ENCODE measurements at regions not wholly inside any gene's neighbourhood (a gene's known extent, or its start where the extent isn't known, plus 50 kb on each side); places are given as distances from the start of the nearest gene placed in this dataset.

DNA sequence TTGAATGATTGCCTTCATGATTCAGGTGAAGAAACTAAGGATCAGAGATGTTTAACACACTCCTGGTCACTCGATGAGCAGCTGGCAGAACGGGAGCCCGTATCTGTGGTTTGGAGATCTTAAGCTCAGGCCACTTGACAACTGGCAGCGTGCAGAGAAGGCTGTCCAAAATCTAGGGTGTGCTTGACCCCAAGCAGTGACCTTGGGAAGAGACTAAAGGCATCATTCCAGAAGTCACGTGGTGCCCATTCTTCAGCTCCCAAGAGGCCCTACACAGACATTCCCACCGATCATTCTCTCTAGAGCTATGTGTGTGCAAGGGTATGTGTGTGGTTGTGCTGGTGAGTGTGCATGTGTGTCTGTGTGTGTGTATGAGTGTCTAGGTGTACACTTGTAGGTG lies 493.8 kb downstream of the TCERG1L start:
- Histone ChIP-seq H3K79me2 (ENCODE audit: insufficient read depth, low read length) (no peaks in the 10 kb centered on the region), H3K27ac (ENCODE audit: low read depth, low read length, poor library complexity, severe bottlenecking) (no peak overlapping the region), H3K9me2 (ENCODE audit: low read depth, low read length) (no peaks in the 10 kb centered on the region), H4K20me1 (ENCODE audit: insufficient read depth, low read length) (no peaks in the 10 kb centered on the region), H3K9me3 (ENCODE audit: low read length) (no peaks in the 10 kb centered on the region), H3K4me2 (ENCODE audit: low read length) (no peak overlapping the region), H3K9ac (ENCODE audit: low read length) (no peak overlapping the region), H3K36me3 (ENCODE audit: insufficient read depth, low read length) (no peaks in the 10 kb centered on the region), H3F3A (ENCODE audit: insufficient read depth, low read length) (no peaks in the 10 kb centered on the region), H2AFZ (ENCODE audit: low read length) (no peak overlapping the region), H3K27me3 (ENCODE audit: insufficient read depth, low read length) (no peaks in the 10 kb centered on the region), H3K4me3 (ENCODE audit: low read depth, low read length, poor library complexity, severe bottlenecking) (no peak overlapping the region), H3K4me1 (ENCODE audit: insufficient read depth, low read length, severe bottlenecking) (no peaks in the 10 kb centered on the region)
- TF ChIP-seq, protein P1, sequence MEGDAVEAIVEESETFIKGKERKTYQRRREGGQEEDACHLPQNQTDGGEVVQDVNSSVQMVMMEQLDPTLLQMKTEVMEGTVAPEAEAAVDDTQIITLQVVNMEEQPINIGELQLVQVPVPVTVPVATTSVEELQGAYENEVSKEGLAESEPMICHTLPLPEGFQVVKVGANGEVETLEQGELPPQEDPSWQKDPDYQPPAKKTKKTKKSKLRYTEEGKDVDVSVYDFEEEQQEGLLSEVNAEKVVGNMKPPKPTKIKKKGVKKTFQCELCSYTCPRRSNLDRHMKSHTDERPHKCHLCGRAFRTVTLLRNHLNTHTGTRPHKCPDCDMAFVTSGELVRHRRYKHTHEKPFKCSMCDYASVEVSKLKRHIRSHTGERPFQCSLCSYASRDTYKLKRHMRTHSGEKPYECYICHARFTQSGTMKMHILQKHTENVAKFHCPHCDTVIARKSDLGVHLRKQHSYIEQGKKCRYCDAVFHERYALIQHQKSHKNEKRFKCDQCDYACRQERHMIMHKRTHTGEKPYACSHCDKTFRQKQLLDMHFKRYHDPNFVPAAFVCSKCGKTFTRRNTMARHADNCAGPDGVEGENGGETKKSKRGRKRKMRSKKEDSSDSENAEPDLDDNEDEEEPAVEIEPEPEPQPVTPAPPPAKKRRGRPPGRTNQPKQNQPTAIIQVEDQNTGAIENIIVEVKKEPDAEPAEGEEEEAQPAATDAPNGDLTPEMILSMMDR (IDR thresholded peaks at IDR 0.05; ENCODE audit: low read length), result no peak
- no peak for TF ChIP-seq EZH2 (IDR thresholded peaks at IDR 0.05; ENCODE audit: borderline replicate concordance, low read length)

DNA sequence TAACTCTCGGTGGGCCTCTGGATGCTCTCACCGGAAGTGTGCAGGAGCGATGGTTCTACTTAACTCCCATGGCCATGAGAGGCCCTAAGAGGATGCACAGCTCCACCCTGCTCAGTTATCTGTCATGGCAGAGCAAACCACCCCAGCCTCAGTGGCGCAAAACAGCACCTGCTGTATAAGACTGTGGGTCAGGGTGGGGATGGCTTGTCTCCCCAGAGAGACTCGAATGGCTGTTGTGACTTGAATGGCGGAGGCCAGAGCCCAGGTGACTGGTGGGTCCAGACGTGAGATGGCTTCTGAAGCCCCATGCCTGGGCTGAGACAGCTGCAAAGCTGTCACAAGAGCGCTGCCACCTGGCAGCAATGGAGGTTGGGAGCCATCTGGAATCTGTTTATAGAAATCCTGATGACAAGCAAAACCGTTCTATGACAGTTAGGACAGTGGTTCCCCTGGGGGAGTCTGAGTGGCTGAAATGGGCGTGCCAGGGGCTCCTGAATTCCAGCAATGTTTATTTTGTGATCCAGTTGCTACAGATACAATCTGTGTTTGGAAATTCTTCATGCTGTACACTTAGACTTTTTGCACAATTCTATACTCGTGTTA lies 490.5 kb downstream of the TCERG1L start:
- Histone ChIP-seq H3K4me1 (ENCODE audit: insufficient read depth, low read length, severe bottlenecking) (no peaks in the 10 kb centered on the region), H3K27me3 (ENCODE audit: insufficient read depth, low read length) (no peaks in the 10 kb centered on the region), H3K9me3 (ENCODE audit: low read length) (no peaks in the 10 kb centered on the region; the same call in 1 of the 2 replicates), H3K4me2 (ENCODE audit: low read length) (no peak overlapping the region), H3F3A (ENCODE audit: insufficient read depth, low read length) (no peaks in the 10 kb centered on the region), H2AFZ (ENCODE audit: low read length) (no peak overlapping the region), H3K9ac (ENCODE audit: low read length) (no peak overlapping the region), H4K20me1 (ENCODE audit: insufficient read depth, low read length) (no peaks in the 10 kb centered on the region), H3K36me3 (ENCODE audit: insufficient read depth, low read length) (no peaks in the 10 kb centered on the region), H3K79me2 (ENCODE audit: insufficient read depth, low read length) (no peaks in the 10 kb centered on the region), H3K9me2 (ENCODE audit: low read depth, low read length) (no peaks in the 10 kb centered on the region), H3K27ac (ENCODE audit: low read depth, low read length, poor library complexity, severe bottlenecking) (no peak overlapping the region), H3K4me3 (ENCODE audit: low read depth, low read length, poor library complexity, severe bottlenecking) (no peak overlapping the region)
- TF ChIP-seq EZH2 (IDR thresholded peaks at IDR 0.05; ENCODE audit: borderline replicate concordance, low read length), result no peak
- TF ChIP-seq, protein P1 (IDR thresholded peaks at IDR 0.05; ENCODE audit: low read length), result no peak

GRCh38 chr10:130824230-130825014 lies 487.1 kb downstream of the TCERG1L start:
- TF ChIP-seq, protein P1 (IDR thresholded peaks at IDR 0.05; ENCODE audit: low read length), result no peak
- no peak for TF ChIP-seq EZH2 (IDR thresholded peaks at IDR 0.05; ENCODE audit: borderline replicate concordance, low read length)

More at GRCh38 chr10:130824230-130825014, 487.1 kb downstream of the TCERG1L start:
- H3K4me2 ChIP-seq (ENCODE audit: low read length), result no peak overlapping the region
- no peaks in the 10 kb centered on the region for H3K36me3 ChIP-seq (ENCODE audit: insufficient read depth, low read length)
- H4K20me1 ChIP-seq (ENCODE audit: insufficient read depth, low read length), result no peaks in the 10 kb centered on the region
- no peaks in the 10 kb centered on the region for H3K4me1 ChIP-seq (ENCODE audit: insufficient read depth, low read length, severe bottlenecking)
- H3K79me2 ChIP-seq (ENCODE audit: insufficient read depth, low read length), result no peaks in the 10 kb centered on the region
- H2AFZ ChIP-seq (ENCODE audit: low read length), result no peak overlapping the region
- H3K9ac ChIP-seq (ENCODE audit: low read length), result no peak overlapping the region
- no peaks in the 10 kb centered on the region for H3K9me2 ChIP-seq (ENCODE audit: low read depth, low read length)
- no peak overlapping the region for H3K27ac ChIP-seq (ENCODE audit: low read depth, low read length, poor library complexity, severe bottlenecking)
- no peak overlapping the region for H3K4me3 ChIP-seq (ENCODE audit: low read depth, low read length, poor library complexity, severe bottlenecking)
- no peaks in the 10 kb centered on the region for H3F3A ChIP-seq (ENCODE audit: insufficient read depth, low read length)
- H3K9me3 ChIP-seq (ENCODE audit: low read length), result peaks cover 4% of the 10 kb centered on the region; the same call in 1 of the 2 replicates
- no peaks in the 10 kb centered on the region for H3K27me3 ChIP-seq (ENCODE audit: insufficient read depth, low read length)
